ENCODE measurements at regions not wholly inside any gene's neighbourhood (a gene's known extent, or its start where the extent isn't known, plus 50 kb on each side); places are given as distances from the start of the nearest gene placed in this dataset.

DNA sequence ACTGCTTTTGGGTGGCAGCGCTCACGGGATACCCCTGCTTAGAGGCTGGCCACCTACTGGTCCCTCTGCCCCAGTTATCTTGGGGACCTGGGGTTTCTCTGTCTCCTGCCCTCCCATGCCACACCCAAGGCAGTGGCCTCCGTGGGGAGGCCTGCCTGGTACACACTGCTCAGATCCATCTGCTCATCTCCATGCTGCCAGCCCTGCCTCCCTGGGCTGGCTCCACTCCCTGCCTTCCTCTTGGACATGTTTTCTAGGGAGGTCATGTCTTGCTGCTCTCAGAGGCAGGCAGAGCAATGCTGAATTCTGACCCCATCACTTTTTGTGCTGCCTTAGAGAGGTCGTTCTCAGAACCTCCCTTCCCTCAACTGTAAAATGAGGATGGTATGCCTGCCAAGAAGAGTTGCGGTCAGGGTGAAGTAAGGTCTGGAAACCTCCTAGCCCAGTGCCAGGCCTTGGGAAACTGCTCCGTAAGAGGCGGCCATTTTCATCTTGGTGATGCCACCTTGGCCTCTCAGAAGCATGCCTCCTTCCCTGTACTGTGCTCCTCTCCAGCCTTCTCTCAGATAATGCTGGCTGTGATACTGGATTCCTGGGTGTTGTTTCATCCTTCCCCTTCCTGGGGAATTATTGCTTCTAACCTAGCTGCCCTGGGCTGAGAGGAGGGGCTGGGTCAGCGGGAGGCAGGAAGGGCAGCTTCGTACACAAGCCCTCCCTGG lies 186.4 kb upstream of the ZBED5 start:
- DNase-seq (ENCODE audit: low read depth): no peak

DNA sequence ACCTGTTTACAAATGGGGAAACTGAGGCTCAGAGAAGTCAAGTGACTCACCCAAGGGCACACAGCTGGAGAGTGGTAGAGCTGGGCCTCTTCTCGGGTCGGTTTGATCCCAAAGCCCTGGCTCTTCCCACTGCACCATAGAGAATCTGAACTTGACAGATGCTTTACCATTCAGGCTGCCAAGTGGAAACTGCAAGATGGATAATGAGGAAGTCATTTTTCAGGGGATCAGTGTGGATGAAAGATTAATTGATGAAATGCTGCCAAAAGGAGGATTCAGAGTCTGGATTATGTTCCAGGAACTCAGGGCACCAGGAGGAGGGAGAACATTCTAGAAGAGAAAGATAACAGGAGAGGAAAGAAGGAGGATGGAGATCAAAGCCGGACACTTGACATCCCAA lies 185.9 kb upstream of the ZBED5 start:
- no peak for DNase-seq (ENCODE audit: low read depth)

DNA sequence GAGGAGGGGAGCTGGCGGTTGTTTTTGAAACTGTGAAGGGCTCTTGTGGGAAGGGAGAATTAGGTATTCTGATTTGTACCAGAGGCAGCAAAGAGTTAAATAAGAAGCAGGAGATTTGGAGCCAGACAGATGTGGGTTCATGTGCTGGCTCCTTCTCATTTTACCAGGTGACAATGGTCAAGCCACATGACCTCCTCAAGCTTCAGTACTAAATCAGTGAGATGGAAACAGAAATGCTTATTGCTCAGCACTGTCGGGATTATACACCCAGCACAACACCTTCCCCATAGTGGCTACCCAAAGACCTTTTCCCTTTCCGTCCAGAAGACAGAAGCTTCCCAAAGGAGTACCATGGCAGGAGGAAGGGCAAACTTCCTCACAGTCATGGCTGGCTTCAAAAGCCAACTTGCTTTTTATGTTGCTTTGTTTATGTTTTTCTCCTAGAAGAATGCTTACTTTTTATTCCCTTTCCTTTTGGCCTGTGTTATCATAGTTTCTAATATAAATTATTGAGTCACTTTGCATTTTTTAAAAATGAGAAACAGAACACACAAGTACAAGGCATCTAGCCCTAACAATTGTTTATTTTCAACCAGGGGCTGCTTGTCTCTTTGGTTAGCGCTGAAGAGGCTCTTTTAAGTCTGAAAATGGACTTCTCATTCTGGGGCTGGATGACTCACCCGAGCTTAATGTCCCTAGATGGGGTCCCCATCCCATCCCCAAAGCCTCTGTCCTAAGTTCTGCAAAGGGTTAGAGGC lies 181.5 kb upstream of the ZBED5 start:
- DNase-seq (ENCODE audit: low read depth): no peak

DNA sequence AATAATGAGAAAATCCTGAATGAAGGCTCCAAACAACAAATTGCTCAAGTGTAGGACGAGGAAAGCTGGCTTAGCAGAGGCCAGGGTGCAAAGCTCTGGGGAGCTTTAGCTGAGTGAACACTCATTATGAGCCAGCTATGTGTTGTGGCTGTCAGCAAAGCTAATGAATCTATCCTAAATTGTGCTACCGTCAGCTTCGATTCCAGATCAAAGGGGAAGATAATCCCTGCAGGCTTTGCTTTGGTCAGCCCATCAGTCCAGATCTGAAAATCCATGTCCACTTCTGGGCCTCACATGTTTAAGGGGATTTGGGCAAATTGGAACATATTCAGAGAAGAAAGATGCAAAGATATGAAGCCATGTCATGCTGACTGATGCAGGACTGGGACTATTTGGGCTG lies 180.9 kb upstream of the ZBED5 start:
- DNase-seq (ENCODE audit: low read depth): no peak

DNA sequence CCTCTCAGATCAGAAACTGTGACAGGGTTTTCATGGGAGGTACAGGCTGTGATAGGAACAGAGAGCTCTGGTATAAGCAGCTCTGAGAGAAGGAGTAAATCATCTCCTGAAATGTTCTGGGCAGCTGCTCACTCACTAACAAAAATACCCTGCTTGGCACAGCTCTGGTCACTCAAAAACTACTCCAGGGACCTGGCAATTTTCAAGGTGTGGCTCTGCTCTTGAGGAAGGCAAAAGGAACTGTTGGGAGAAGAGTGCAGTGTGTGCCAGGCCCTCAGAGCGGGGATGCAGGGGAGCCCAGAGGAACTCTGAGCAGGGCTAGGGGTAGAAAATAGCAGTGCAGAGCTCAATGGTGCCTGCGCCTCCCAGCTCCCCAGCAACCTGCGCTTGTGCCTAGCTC lies 180.5 kb upstream of the ZBED5 start:
- no peak for DNase-seq (ENCODE audit: low read depth)

DNA sequence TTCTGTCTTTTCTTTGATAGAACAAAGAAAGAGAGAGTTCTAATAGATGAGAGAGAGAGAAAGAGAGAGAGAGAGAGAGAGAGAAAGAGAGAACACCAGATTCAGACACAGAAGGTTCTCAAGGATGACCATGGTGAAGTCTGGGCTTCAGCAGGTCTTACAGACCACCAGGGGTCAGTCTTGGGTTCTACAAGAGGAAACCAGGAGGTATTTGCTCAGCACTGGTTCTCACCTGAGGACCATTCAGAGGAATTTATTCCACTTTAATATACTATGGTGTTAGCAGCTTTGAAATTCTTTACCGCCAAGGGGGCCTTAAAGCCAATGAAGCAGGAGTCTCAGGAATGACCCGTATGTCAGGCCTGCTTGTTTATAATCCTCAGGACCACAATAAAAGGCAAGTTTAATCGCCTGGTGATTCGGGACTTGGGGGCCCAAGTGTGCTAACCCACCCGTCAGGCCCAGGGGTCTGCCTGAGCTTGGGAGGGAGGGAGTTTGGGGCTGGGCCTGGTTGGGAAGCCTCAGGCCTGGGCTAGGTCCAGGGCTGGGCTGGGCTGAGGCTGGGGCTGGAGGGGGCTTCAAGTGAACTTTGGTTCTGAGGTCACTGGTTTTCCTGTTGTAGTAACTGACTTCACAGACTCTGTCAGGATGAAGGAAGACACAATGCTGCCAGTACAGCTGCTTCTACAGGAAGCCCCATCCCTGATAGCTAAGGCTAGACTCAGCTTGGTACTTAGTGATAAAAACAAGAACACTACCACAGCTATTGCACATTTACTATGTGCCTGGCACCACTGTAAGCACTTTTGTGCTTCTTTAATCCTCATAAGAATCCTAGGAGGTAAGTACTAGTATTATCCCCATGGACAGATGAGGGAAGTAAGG lies 179.2 kb upstream of the ZBED5 start:
- peak; percentile 12 for DNase-seq (ENCODE audit: low read depth)

DNA sequence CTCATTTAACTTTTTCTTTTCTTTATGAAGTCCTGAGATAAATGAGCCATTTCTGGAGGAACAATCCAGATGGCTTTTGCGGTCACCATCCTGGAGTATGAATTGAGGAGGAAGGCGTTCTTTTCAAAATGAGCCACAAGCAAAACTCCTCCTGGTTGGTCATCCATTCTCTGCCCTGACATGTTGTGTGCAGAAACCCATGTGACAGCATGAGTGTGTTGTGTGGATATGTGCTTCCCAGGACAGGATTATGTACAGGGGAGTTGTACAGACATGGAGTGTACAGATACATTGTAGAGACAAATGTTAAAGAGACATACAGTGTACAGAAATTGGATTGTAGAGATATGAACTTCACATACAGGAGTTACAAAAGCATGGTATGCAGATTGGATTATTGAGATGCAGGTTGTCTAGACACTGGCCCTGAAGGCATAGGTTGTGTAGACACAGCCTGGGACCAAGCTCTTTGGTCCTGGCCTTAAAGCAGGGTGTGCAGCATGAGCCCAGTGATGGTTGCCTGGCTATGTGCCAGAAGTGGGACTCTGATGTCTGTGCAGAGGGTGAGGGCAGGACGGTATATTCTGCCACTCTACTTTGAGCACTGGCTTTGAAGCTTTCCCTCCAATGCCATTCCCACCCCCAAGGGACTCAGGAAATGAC lies 178.5 kb upstream of the ZBED5 start:
- DNase-seq (ENCODE audit: low read depth): no peak

DNA sequence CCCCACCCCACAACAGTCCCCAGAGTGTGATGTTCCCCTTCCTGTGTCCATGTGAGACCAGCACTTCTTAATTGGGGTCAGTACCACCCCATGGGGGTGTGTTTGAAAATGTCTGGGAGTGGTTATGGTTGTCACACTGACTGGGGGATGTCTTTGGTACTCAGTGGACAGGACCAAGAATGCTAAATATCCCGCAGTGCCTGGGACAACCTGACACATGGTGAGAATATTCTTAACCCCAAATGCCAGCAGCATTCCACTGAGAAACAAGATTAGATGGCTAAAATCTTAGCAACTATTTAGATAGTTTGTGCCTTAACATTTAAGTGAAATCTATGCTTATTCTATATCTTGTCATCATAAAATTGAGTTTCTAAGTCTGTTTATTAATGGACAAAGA lies 177.5 kb upstream of the ZBED5 start:
- DNase-seq (ENCODE audit: low read depth): no peak

DNA sequence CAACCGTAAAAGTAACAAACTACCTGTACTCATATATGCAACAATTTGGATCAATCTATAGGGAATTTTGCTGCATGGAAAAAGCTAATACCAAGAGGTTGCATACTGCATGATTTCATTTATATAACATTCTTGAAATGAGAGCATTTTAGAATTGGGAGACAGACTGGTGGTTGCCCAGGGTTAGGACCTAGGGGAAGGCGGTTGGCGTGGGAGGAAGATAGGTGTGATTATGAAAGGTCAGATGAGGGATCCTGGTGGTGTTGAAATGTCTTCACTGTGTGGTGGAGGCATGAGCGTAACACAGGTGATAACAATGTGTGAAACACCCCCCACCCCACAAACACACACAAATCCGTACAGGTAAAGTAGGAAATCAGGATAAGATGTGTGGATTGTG lies 176.6 kb upstream of the ZBED5 start:
- DNase-seq (ENCODE audit: low read depth): no peak

DNA sequence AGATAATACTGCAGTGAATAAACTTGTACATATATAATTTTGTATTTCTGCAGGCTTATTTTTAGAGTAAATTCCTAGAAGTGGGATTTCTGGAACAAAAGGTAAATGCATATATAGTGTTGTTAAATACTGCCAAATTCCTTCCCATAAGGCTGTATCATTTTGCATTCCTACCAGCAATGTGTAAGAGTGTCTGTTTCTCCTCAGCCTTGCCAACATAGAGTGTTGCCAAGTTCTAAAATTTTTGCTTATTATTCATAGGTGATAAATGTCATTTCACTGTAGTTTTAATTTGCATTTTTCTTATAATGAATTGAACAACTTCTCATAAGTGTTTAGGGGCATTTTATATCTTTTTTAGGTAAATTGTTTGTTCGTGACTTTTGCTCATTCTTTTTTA lies 174.2 kb upstream of the ZBED5 start:
- no peak for DNase-seq (ENCODE audit: low read depth)

DNA sequence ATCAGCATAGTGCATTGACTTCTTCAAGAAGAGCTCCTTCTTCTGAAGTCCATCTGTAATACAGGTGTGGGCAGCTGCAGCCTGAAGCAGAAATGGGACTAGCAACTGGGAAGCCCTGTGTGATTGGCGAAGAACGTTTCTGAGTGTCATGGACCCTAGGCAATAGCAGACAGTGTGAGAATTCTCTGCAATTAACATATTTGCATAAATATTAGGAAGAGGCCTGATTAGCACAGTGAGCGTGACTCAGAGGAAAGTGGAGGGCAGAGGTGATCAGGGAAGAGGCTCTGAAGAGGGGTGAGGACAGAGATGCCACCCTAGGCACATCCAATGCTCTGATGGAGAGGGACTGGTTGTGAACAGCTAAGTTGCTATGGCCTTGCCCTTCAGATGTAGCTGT lies 171.2 kb upstream of the ZBED5 start:
- DNase-seq (ENCODE audit: low read depth): no peak

DNA sequence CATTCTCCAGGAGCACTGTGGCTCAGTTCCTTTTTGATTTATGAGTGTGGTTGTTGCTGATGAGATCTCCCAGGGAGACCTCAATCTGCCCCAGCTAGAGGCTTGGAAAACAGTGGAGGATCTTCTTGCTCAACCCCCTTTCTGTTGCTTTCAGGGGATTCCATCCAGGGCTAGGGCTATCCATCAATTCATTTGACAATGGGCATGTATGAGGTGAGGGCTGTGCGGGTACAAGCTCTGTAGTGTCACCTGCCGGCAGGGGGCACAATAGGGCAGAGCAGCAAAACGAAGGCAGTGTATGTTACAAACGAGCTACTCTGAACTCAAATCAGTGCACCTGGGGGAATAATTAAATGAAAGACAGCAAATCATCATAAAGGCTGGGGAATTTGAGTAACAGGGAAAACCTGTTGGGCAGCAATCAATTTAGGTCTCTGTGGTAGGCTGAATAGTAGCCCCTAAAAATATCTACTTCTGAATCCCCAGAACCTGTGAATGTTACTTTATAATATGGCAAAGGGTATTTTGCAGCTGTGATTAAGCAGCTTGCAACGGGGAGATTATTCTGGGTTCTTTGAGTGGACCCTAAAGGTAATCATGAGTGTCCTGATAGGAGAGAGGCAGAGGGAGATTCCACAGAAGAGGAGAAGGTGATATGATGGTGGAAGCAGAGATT lies 170.3 kb upstream of the ZBED5 start:
- peak; percentile 71 for DNase-seq (ENCODE audit: low read depth)

DNA sequence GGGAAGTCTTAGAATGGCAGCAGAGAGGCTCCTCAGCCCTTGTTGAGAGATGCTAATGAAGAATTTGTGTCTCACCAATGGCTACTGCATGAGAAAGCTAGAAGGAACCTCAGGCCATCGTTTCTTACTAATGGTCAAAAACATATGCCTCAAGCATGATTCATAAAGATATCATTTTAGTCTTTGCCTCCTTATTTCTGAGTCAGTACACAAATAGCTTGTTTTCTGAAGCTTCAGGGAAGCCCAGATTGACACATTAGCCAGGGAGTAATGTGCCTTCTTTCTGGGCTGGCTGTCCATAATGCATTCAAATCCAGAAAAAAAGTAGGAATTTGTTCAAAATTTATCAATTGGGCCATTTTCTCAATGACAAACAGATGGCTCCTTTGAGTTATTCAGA lies 169.4 kb upstream of the ZBED5 start:
- DNase-seq (ENCODE audit: low read depth): no peak

DNA sequence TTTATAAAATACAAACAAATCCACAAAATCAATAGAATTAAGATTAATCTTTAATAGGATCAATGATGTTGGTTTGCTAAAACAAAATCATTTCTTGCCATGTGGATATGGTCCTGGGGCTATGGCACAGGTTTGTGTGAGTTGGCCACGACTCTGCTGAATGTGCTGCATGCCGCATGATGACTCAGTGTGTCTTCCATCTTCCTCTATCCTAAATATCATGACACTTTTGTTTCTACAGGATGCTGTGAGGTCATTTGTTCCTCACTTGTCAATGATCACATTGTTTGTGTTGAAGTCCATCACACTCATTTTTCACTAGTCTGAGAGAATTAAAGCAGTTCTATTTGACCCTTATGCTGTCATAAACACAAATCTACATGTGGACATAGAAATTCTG lies 167.2 kb upstream of the ZBED5 start:
- no peak for DNase-seq (ENCODE audit: low read depth)

DNA sequence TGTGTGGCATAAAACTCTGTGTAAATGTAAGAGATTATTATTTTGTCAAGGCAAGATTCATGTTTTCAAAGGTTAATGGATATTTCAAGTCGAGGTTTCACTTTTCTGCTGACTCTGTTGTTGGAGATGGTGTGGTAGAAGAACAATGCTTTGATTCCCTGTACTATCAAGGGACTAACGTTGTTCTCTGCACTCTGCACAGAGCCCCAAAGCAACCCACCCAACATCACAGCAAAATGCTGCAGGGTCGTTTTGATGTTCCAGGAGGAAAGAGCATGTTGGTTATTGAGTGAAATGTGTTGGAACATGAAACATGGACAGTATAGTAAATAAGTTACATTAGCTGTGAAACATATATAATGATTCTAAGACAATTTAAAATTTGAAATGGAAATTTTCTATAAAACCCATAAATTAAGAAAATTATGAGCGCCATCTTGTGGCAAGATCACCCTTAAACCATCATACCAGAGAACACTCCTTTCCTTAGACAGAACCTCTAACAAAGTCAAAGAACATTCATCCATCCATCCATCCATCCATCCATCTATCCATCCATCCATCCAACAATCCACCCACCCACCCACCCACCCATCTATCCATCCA lies 164.4 kb upstream of the ZBED5 start:
- DNase-seq (ENCODE audit: low read depth): no peak

DNA sequence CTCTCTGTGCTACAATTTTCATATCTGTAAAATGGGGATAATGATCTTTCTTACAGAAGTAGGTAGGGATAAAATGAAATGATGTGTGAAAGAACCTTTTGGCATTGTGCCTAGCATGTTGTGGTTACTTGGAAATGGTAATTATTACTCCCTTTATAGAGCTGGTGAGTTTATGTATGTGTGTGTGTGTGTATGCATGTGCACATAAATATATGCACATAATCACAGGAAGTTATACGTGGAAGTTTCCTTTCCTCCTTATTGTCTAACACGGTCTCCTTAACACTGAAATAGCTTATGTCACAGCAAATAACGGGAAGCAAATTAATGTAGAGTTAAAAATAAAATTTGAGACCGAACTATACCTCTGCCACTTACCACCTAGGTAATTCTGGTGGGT lies 163.7 kb upstream of the ZBED5 start:
- DNase-seq (ENCODE audit: low read depth): no peak

DNA sequence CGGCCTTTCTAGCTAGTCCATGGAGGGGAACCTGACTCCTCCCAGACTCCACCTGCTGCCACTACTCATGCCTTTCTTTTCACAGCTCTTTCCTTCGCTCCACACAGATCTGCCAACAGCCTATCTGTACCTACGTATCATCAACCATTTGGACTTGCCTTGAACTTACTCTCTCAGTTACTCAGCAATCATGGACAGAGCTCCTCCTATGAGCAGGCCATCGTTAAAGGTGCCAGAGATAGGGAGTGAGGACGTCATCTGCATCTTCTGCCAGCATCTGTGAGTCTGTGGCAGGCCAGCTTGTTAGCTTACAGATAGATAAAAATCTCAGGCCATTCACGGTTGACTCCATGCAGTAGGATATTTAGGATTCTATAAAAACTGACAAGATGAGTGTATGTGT lies 162.9 kb upstream of the ZBED5 start:
- DNase-seq (ENCODE audit: low read depth): no peak

DNA sequence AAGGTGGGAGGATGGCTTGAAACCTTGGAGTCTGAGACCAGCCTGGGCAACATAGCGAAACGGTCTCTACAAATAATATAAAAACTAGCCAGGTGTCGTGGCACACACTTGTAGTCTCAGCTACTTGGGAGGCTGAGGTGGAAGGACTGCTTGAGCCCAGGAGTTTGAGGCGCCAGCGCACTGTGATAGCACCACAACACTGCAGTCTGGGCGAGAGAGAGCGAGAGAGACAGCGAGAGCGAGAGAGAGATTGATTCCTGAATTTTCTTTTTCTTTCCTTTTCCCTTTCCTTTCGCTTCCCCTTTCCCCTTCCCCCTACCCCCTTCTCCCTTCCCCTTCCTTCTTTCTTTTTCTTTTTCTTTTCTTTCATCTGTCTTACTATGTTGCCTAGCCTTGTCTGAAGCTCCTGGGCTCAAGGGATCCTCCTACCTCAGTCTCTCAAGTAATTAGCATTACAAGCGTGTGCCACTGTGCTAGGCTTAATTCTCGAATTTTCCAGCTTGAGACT lies 162.4 kb upstream of the ZBED5 start:
- DNase-seq (ENCODE audit: low read depth): no peak

DNA sequence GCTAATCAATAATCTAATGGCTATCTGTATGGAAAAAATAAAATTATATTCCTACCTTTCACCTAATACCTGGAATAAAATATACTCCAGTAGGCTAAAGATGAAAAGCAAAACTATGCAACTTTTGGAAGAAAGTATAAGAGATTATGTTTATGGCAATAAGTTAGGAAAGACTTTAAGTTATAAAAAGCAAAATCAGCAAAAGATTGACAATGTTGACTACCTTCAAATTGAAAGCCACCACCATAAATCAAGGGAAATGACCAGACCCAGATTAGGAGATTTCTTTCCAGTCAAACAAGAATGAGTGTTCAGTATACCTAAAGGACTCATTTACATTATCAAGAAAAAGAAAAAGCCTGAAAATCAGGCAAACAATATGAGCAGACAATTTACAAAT lies 159.1 kb upstream of the ZBED5 start:
- no peak for DNase-seq (ENCODE audit: low read depth)

DNA sequence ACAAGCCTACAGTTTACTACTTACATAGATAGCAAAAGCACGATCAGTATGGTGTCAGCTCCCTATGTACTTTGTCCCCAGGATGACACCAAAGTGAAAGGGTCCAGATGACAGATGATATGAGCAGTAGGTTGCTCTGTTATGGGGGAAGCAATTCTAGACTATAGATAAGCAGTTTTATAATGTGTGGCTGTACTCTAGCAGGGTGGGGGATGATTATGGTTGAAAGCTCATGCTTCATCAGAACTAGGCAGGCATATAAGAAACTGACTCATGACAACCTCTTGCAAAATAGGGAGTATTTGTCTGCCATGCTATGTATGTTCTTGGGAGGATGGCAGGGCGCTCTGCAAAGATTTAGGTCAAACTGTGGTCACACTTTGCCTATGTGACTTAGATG lies 158.2 kb upstream of the ZBED5 start:
- no peak for DNase-seq (ENCODE audit: low read depth)

DNA sequence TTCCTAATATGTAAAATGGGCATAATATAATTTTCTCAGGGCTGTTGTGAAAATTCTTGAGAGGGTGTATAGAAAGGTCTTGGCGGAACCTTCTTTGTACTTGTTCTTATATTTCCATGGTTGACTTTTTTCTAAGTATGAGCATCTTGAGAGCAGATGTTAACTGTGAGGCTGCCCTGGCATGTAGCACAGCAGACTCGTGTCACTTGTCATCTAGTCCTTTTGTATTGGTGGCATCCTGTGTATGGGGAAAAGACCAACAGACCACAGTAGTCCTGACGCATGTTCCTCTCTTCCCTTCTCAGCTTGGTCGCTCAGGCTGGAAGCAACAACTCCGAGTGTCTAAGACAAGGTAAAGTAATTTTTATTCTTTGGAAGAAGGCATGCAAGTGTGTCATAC lies 153.8 kb upstream of the ZBED5 start:
- DNase-seq (ENCODE audit: low read depth): no peak
